DMS153 treated with DMSO at 0.1 percent for 48 hours (cell line): ENCODE measurements at regions not wholly inside any gene's neighbourhood (a gene's known extent, or its start where the extent isn't known, plus 50 kb on each side); places are given as distances from the start of the nearest gene placed in this dataset.

Experiments
- DNase-seq: peaks from one replicate; lab custom pipeline; 2025; ENCODE audit not compliant: unreplicated experiment; lab: John Stamatoyannopoulos, UW

DNA sequence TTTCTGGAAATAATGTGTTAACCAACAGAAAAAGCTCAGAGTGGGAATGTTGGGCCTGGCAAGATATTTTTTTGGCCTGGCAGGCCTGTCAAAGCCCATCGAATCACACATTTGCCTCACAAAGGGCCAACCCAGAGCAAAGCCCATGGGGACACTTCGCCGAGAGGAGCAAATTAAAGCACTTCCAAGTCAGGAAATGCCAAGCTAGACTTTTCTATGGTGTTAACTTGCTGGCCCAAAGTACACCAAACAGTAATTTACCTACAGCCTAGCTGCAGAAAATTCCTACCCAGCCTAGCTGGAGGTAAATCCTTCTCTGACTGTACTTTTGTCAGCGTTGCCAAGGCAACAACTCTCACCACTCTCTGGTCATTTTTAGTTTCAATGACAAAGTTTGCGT lies 288.6 kb upstream of the LDB2 start:
- no peak for DNase-seq

DNA sequence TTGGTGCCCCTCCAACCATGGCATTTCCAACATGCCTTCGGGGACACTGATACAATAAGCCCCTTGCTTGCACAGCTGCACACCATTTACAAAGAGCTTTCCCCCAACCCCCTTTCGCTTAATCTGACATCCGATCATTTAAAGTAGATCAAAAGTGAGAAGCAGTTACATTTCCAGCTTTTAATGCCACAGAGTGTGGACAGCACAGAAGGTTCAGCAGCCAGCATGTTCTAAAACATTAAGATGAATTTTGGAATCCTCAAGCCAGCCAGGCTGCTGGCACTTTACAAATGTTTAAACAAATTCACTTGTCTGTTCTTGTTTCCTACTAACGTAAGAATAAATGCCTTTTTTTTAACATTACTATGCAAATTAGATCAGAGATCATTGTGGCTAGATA lies 284.4 kb upstream of the LDB2 start:
- DNase-seq: no peak

DNA sequence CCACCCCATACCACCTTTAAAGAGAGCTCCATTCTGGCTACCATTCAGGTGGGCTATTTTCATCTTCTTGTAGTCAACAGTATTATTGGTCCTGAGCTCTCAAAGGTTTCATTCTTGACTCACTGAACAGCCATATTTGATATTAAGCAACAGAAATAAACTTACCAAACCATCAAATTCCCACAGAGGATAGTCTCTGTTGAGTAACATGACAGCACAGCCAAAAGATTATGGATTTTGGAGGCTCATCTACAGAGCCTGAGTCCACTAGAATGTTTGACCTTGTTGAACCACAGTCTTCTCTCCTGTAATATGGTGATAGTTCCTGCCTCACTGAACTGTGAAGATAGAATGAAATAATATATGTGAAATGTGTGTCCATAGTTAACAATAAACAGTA lies 276.3 kb upstream of the LDB2 start:
- no peak for DNase-seq

DNA sequence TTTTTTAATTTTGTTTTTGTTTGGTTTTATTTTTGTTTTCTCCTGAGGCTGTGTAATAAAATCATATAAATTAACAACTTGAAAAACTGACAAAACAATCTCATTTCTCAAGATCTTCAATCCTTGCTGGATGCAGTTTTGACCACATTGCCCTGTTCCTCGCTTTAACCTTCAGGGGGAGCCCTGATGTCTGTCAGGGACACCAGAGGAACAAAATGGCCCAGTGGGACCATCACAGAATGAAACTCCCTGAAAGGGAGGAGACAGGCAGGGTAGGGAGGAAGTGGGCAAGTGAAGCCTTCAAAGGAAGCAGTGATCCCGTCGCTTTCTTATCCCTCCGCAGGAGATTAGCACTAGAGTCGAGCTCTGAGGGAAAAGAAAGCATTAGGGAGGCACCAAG lies 274.9 kb upstream of the LDB2 start:
- DNase-seq: no peak

DNA sequence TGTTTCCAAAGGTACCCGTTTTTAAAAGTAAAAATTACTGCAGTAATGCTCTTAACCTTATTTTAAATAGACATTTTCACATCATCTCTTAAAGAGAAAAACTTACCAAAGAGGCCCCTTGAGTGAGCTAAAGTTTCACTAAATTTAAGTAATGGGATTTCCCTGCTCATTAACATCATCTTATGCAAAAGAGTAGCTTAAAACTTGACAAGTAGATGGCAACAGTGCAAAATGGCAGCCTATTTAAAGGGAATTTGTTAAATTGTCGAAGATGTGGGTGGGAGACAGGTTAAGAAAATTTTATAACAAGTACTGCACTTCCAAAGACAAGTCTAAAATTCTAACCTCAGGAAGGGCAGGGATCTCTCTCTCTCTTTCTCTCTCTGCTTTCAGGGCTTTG lies 271.7 kb upstream of the LDB2 start:
- DNase-seq: no peak

DNA sequence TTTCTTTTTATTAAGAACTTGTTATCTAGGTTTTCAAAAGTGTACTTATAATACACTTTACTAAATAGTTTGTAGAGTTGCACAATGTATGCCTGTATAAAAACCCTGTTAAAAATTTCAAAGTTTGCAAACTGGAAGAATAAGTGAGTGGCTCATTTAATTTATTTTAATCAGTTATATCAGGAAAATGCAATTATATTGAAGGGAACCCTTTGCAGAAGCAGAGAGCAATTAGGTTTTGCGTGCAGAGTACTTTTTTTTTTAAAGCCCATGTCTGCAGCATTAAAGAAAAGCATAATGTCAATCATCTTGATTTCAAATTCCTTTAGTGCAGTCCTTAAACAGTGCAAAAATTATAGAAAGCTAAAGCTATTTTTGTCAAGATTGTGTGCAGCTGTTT lies 271.3 kb upstream of the LDB2 start:
- no peak for DNase-seq

DNA sequence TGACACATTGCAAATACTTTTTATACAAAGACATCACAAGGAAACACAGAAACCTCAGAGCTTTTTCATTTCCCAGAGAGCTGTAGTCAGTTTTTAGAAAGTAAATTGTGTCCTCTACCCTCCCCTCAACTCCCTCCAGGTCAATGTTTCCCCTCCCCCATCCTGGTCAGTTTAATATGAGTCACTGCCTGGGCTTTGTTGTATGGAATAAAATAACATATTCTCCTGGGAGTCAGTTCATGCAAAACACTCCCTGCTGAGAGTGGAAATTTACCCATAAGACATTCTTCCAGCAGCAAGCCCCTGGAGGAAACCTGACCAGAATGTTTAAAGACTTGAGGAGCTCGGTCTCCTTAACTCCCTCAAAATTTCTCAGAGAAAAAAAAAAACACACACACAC lies 270.1 kb upstream of the LDB2 start:
- DNase-seq: no peak

DNA sequence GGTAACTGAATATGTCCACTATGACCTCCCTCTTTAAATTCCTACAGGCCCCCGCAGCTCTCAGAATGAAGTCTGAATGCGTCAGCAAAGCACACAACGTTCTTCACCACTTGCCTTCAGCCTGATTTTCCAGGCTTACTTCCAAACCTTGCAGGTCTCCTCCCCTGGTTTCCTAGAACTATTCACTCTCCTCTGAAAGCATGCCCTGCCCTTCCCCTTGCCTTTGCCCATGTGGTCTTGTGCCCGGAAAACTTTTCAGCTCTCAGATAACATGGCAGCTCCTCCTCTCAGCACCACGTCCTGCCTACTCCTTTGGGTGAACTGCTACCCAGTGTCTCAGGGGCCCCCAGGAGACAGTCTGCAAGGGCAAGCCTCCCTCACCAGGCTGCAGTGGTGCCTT lies 268.5 kb upstream of the LDB2 start:
- no peak for DNase-seq

DNA sequence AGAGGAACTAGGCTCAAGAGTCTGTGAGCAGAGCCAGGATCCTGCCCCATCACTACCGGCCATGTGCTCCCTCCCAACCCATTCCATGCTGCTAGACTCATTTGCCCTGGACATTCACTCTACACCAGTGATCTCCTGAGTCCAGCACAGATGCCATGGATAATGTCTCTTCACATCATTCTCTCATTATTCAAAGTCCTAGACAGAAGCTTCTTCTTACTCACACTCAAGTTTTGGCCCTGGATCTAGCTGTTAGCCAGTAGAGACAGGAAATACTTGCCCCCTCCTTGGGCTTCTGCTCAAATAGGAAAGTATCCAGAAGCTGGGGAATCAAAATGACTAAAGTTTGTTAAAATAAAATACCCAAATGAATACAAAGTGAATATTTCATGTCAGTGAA lies 266.8 kb upstream of the LDB2 start:
- DNase-seq: no peak

DNA sequence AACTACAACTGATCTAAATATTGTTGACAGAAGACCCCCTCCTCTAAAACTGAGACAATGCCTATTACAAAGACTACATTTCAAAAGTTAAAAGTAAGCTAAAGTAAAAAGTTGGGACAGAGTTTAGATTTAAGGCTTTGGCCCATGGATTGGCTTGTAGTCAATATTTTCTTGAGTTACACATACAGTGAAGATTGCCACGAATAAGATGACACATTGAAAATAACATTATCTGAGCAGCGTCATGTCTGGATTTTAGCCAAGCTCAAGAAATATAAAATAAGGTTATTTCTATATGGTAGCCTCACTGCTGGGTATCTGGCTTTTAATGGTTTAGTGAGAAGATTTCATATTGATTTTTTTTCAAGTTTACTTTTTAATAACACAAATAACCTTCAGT lies 266.2 kb upstream of the LDB2 start:
- no peak for DNase-seq

DNA sequence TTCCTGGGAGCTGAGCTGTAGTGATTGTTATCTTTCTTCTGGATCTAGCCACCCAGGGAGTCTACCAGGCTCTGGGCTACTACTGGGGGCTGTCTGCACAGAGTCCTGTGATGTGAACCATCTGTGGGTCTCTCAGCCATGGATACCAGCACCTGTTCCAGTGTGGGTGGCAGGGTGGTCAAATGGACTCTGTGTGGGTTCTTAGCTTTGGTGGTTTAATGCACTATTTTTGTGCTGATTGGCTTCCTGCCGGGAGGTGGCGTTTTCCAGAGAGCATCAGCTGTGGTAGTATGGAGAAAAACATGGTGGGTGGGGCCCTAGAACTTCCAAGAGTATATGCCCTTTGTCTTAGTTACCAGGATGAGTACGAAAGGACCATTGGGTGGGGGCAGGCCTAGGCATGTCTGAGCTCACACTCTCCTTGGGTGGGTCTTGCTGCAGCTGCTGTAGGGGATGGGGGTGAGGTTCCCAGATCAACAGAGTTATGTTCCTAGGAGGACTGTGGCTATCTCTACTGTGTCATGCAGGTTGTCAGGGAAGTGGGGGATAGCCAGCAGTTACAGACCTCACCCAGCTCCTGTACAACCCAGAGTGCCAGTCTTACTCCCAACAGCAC lies 264.8 kb upstream of the LDB2 start:
- no peak for DNase-seq

DNA sequence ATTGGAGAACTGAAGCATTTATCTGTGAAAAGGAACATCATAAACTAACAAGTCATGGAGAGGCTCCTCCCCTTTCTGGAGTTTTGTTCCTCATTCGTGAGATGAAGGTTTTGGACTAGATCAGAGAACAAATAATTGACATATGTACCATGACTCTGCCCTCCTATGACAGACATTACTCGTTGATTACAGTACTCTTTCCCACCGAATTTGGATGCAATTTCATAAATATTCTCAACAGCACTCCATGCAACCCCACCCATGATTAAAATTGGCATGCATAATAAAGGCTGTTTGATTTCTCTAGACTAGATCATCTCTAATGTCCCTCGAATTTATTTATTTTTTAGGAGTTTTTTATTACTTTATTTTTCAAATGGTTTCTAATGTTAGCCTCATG lies 258.9 kb upstream of the LDB2 start:
- DNase-seq: no peak

DNA sequence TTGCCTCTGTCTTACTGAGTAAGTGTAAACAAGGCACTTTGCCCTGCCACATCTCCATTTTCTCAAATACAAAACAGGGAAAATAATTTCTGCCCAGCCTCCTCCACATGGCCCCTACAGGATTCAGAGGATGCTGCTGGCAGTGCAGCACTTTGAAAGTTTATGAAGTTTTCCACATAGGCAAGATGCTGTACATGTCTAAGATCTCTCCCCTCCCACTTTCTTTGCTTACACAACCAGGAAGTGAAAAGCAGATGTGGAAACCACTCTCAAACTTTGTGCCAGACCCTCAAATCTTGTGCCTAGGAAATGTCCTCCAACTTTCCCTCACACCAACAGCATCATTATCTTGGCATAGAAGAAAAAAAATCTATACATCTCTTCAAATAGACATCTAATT lies 257.0 kb upstream of the LDB2 start:
- DNase-seq: no peak

DNA sequence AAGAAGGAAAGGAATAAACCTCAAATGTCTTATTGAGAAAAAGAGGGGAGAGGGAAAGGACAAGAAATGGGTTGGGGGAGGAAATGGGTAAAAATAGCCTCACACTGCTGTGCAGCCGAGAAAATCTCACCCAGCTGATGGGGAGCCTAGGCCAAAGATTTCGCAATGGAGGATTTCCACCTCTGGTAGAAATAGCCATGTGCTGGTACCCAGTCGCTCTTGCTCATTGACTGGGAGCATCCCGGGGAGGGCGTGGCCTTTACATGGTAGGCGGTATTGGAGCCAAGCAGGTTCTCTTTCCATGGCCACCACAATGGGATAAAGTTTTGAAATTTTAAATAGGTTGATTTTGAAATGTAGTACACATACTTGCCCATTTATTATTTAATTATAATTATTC lies 255.1 kb upstream of the LDB2 start:
- DNase-seq: no peak

DNA sequence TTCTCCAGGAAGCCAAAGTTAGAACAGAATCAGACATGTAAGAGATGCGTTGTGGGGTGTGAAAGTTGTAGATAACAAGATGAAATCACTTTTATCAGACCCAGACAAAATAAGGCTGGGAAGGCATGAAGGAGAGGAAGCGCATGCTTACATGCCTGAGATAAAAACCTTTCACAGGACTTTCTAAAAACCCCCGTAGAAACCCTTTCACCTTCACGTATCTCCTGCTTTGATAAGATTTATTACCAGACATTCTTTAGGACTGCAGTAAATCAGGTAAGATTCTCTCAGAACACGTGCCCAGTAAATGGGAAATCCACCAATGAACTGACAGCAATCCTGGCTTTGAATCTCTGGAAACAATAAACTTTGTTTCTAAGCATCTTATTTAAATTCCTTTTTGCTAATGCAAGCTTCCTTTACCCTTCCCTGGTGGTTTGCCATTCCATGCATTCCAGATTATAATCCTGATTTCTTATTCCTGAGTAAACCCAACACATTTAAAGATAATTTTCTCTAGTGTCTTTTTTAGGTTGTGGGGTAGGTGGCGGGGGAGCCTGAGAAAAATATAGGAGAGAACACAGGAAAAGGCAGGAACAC lies 254.6 kb upstream of the LDB2 start:
- DNase-seq: no peak

DNA sequence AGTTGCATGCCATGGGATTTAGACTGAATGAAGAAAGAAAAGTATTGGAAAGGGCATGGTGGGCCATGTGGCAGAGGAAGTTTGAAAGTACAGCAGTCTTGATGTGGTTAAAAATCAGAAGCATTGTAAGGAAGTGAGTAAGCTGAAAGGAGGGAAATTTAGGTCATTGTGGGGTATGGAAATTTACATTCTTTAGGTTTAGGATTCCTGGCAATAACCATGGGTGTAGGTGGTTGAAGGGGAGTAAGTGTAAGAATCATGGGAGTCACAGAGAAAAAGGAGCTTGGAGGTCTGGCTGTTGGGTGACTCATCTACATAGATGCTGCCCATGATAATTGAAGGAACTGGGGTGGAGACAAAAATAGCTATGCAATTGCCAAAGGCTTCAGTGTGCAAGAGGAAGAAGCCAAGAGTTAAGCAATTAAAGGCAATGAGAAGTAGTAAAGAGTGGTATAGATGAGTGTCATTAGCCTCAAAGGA lies 243.8 kb upstream of the LDB2 start:
- no peak for DNase-seq

DNA sequence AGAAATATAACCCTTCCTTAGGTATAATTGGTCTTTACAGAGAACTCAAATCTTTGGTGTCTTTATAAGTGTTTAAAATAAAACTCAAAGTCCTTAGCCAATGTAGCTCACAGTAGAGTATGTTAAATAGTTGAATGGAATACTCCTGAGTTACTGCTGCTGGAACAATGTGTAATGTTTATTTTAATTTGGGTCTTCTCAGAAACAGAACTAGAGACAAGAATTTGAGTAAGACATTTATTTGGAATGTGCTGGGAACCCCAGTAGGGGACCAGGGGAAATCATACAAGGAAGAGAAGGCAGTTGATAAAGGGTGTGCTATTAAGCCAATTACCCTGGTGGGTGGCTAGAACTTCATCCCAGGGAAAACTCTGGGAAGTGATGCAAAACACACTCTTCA lies 240.4 kb upstream of the LDB2 start:
- DNase-seq: no peak

DNA sequence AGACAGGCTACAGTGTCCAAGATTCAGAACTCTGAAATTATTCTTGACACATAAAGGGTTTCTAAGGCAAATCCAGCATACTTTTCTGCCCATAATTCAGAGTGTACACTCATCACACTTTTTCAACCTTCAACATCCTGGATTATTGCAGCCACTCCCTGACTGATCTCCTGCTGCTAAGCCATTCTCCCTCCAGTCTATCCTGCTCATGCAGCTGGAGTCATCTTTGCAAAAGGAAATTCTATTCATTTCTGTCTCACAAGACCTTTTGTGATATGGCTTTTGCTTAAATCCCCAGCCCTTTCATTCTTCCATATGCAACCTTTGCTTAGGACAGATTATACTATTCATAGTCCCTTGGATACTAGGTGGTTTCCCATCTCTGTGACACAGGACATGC lies 236.1 kb upstream of the LDB2 start:
- no peak for DNase-seq

DNA sequence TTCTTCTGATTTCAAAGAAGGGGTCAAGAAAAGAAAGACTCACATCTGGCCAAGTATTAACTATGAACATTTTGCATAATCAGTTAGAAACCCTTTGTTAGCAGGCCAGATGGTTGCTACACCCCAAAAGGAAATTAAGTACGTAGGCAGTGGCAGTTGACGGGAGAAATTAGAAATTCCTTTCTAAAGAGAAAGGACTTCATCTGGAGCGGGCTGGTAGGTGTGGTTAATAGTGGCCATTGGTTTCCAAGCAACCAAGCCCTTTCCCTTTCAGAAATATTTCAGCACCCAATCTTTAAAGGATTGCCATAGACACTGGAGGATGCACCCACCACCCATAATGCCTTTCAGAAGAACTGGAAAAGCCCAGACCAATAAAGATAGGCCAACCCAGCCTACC lies 235.7 kb upstream of the LDB2 start:
- DNase-seq: no peak

DNA sequence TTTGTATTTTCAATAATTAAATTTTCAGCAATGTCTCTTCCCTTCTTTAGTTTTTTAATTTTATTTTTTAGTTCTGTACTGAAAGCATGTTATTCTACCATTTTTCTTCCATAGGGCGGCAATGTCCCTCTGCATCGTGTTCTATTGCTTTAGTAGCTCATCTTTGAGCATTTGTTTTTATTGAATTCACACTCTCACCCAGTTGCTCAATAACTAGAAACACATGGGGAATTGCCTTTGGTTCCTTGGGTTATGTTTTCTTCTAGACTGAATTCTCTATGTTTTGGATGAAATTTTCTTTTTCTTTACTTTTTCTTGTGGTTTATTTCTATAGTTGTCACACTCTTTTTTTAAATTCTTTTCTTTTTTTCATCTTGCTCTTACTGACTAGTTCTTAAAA lies 233.8 kb upstream of the LDB2 start:
- DNase-seq: no peak

DNA sequence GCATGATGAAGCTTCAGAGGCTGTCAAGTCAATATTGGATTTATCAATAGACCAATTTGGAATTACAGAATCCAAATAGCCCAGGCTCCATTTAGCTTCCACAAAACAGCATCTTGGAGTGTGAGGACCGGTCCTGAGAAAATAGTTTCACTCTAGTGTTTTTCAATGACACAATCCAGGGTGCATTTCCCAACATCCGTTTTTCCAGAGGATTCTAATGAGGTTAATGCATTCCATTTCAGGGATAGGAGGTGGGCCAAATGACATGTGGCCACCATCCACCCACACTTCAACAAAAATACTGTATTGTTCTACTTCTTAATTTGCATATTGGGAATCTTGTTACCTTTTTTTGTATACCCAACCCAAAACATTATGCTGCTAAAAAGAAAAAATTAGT lies 229.8 kb upstream of the LDB2 start:
- no peak for DNase-seq

DNA sequence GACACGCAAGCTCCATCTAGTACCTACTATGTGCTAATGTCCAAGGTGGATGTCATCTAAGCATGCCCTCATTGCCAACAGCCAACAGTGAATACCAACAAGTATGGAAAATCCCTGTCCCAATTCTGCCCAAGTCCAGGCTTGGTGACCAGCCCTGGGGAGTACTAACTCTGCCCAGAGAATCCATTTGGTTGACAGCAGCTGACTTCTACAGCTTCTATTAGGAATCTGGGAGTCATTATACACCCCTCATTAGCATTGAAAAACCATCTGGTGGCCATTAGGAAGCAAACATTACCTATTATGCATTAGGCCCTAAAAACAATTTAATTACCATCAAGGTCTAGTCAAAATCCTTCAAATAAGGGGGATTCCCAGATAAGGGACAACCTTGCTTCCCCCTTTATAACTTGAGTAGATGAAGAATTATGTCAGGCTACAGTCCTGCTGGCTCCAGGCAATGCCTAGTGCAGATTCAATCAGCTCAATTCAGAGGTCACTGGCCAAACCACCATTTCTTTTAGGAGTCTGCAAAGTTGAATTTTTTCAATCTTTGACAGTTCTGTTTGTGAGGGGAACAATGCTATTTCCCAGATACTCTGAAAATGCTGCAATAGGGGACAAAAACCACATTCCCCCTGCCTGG lies 228.0 kb upstream of the LDB2 start:
- no peak for DNase-seq

DNA sequence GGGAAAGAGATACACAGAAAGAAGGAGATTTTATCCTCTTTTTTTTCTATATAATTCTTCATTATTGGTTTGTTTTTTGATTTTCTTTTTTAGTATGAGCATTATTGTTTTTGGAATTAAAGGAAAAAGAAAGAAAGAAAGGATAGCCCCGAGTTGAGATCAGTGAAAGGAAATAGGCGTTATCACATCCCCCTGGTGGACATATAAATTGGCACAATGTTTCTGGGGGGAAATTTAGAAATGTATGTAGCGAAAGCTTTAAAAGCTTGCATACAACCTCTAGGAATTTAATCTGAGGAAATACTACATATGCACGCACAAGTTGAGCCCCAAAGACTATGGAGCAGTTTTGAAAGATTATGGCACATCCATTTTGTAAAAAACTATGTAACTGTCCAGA lies 226.3 kb upstream of the LDB2 start:
- no peak for DNase-seq
